Panc1 (cell line): ENCODE measurements at regions not wholly inside any gene's neighbourhood (a gene's known extent, or its start where the extent isn't known, plus 50 kb on each side); places are given as distances from the start of the nearest gene placed in this dataset.

ENCODE experiments used
- ATAC-seq: fragments of 200-7000 bp; cut with Tn5 transposase; 2 replicates; pipeline ENCODE4 v1.9.1; 2020; ENCODE audit warnings: mild to moderate bottlenecking, moderate library complexity
- BruUV-seq: library from RNA; stranded (reverse); fragments of 400-500 nt; replicated peaks from 2 replicates; lab custom pipeline; 2021; lab: Mats Ljungman, UMichigan
- CTCF ChIA-PET: fragments of 300-600 bp; sonication (Branson Sonifier 250); formaldehyde crosslinking; loops from one replicate; lab custom pipeline; 2022; ENCODE audit warnings: antibody characterized with exemption; lab: Charles Lee
- POLR2A ChIA-PET: fragments of 300-600 bp; sonication (Branson Sonifier 250); formaldehyde crosslinking; loops from one replicate; lab custom pipeline; 2022; ENCODE audit warnings: antibody characterized with exemption; lab: Charles Lee
- DNase-seq: peaks from one replicate; pipeline ENCODE4 v3.0.0-alpha.2; 2010; ENCODE audit warnings: low read depth, low spot score
- H3K27ac ChIP-seq: 2 replicates; pipeline ENCODE4 v1.5.1; 2011; ENCODE audit warnings: mild to moderate bottlenecking, low read length, inconsistent platforms
- H3K27me3 ChIP-seq: fragments of 200-500 bp; sonication (Bioruptor generic); 2 replicates; pipeline ENCODE4 v1.6.0; 2014; ENCODE audit warnings: low read length, inconsistent platforms; ENCODE audit not compliant: control insufficient read depth, insufficient read depth
- H3K36me3 ChIP-seq: fragments of 200-500 bp; sonication (Bioruptor generic); 2 replicates; pipeline ENCODE4 v1.5.1; 2014; ENCODE audit warnings: inconsistent platforms, mild to moderate bottlenecking, low read length, moderate library complexity; ENCODE audit not compliant: control insufficient read depth, insufficient read depth
- H3K4me1 ChIP-seq: 2 replicates; pipeline ENCODE4 v1.5.1; 2011; ENCODE audit warnings: inconsistent platforms, mild to moderate bottlenecking, low read length, moderate library complexity; ENCODE audit not compliant: control insufficient read depth, insufficient read depth
- H3K4me3 ChIP-seq, 2 experiments: 2 replicates each; pipeline ENCODE4 v1.5.1; 2011 to 2012; ENCODE audit warnings: low read depth in 2 of 2, low read length in 2 of 2, mild to moderate bottlenecking in 2 of 2, inconsistent platforms in 1 of 2, moderate library complexity in 1 of 2
- H3K9me3 ChIP-seq: fragments of 200-500 bp; sonication (Bioruptor generic); 2 replicates; pipeline ENCODE4 v1.5.1; 2014; ENCODE audit warnings: low read depth, mild to moderate bottlenecking, inconsistent platforms, low read length, moderate library complexity; ENCODE audit not compliant: control insufficient read depth, insufficient read depth
- POLR2AphosphoS5 ChIP-seq: IDR thresholded peaks from 2 replicates; pipeline ENCODE4 v1.6.1; 2012; ENCODE audit warnings: mild to moderate bottlenecking, low read depth, low read length, moderate library complexity
- REST ChIP-seq, 2 experiments: IDR thresholded peaks; 2 replicates each; pipeline ENCODE4 v1.6.1; 2011 to 2012; ENCODE audit warnings: low read depth in 2 of 2, control low read depth in 1 of 2, low read length in 1 of 2, mild to moderate bottlenecking in 1 of 2, moderate library complexity in 1 of 2; ENCODE audit not compliant: insufficient read depth in 1 of 2
- SIN3A ChIP-seq: IDR thresholded peaks from 2 replicates; pipeline ENCODE4 v1.6.1; 2012; ENCODE audit warnings: low read depth, mild to moderate bottlenecking, low read length, moderate library complexity, borderline replicate concordance; ENCODE audit not compliant: insufficient read depth
- TCF7L2 ChIP-seq: IDR thresholded peaks from 2 replicates; pipeline ENCODE4 v1.6.1; 2011; ENCODE audit warnings: mild to moderate bottlenecking, low read depth, low read length, inconsistent platforms
- in situ Hi-C: cut with HindIII; loops from 2 replicates; pipeline ENCODE4 v1.10.0; 2016; ENCODE audit warnings: low sequenced_read_pairs, low pct_unique_long_range_greater_than_20kb
- intact Hi-C: fragments of 100-400 bp; cut with micrococcal nuclease; formaldehyde crosslinking; loops from one replicate; pipeline ENCODE4 v1.10.0; 2022; ENCODE audit not compliant: unreplicated experiment
- TF ChIP-seq, protein P1 (sequence below): fragments of 450-650 bp; IDR thresholded peaks from 2 replicates; pipeline ENCODE4 v1.5.1; 2017; ENCODE audit warnings: mild to moderate bottlenecking

GRCh38 chrX:38992441-38993096 lies 191.3 kb downstream of the MID1IP1 start:
- Histone ChIP-seq H3K27ac (no peak overlapping the region), H3K36me3 (no peaks in the 10 kb centered on the region), H3K27me3 (no peaks in the 10 kb centered on the region), H3K4me1 (no peaks in the 10 kb centered on the region), H3K4me3 (no peak overlapping the region), H3K9me3 (no peaks in the 10 kb centered on the region)
- ATAC-seq (no peak), DNase-seq (no peak)
- CTCF ChIA-PET, result no interaction called here
- TF ChIP-seq, protein P1, sequence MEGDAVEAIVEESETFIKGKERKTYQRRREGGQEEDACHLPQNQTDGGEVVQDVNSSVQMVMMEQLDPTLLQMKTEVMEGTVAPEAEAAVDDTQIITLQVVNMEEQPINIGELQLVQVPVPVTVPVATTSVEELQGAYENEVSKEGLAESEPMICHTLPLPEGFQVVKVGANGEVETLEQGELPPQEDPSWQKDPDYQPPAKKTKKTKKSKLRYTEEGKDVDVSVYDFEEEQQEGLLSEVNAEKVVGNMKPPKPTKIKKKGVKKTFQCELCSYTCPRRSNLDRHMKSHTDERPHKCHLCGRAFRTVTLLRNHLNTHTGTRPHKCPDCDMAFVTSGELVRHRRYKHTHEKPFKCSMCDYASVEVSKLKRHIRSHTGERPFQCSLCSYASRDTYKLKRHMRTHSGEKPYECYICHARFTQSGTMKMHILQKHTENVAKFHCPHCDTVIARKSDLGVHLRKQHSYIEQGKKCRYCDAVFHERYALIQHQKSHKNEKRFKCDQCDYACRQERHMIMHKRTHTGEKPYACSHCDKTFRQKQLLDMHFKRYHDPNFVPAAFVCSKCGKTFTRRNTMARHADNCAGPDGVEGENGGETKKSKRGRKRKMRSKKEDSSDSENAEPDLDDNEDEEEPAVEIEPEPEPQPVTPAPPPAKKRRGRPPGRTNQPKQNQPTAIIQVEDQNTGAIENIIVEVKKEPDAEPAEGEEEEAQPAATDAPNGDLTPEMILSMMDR, result no peak
- TF ChIP-seq TCF7L2 (no peak), SIN3A (no peak), POLR2AphosphoS5 (no peak), REST (IDR thresholded peaks at IDR 0.05; ENCODE audit: insufficient read depth in 1 of 2, low read depth in 2 of 2, low read length in 1 of 2) (no peak)
- no TSS peak for BruUV-seq
- in situ Hi-C loops, result no loop called here
- intact Hi-C loops, result no loop called here
- POLR2A ChIA-PET, result no interaction called here

DNA sequence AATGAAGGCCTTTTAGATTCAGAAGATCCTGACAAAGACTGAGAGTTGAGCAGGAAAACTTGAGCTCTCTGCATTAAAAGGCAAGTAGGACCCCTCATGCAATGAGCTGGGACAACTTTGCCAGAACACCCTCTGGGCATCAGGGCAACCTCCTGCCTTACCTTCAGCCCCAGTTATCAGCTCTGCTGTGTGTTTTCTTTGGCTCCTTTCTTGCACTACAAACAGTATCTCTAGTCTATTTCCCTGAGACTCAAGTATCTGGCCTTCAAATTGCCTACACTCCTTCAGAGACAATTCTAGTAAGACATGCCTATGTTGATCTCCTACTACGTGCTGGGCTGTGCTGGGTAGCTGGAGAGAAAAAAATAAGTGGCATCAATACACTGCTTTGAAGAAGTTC lies 192.2 kb downstream of the MID1IP1 start:
- DNase-seq (no peak), ATAC-seq (no peak)
- BruUV-seq, result no TSS peak
- TF ChIP-seq, protein P1, result no peak
- TF ChIP-seq REST (IDR thresholded peaks at IDR 0.05; ENCODE audit: insufficient read depth in 1 of 2, low read depth in 2 of 2, low read length in 1 of 2), result no peak
- no peak for TF ChIP-seq TCF7L2
- TF ChIP-seq POLR2AphosphoS5, result no peak
- TF ChIP-seq SIN3A, result no peak
- Histone ChIP-seq H3K27me3 (no peaks in the 10 kb centered on the region), H3K4me3 (no peak overlapping the region), H3K9me3 (no peaks in the 10 kb centered on the region), H3K36me3 (no peaks in the 10 kb centered on the region), H3K4me1 (no peaks in the 10 kb centered on the region), H3K27ac (no peak overlapping the region)
- in situ Hi-C loops, result no loop called here
- ChIA-PET POLR2A (no interaction called here), CTCF (no interaction called here)
- intact Hi-C loops, result no loop called here
